H1 (cell line): ENCODE measurements at regions not wholly inside any gene's neighbourhood (a gene's known extent, or its start where the extent isn't known, plus 50 kb on each side); places are given as distances from the start of the nearest gene placed in this dataset.

ENCODE experiments used
- CHD7 ChIP-seq: fragments of 300-600 bp; sonication (generic); IDR thresholded peaks from 2 replicates; pipeline ENCODE4 v1.7.1; 2012; ENCODE audit warnings: low read length, moderate library complexity, mild to moderate bottlenecking, inconsistent platforms; ENCODE audit not compliant: insufficient replicate concordance
- CTBP2 ChIP-seq: IDR thresholded peaks from 2 replicates; pipeline ENCODE4 v1.7.0; 2011; ENCODE audit warnings: borderline replicate concordance, mild to moderate bottlenecking, moderate library complexity, mixed read lengths, low read length; ENCODE audit not compliant: insufficient read depth, insufficient read length
- CTCF ChIP-seq, 3 experiments: IDR thresholded peaks; 1 replicate in 2 of 3; 2 replicates in 1 of 3; pipeline versions ENCODE4 v1.5.1 to v1.6.1; 2011; ENCODE audit warnings: low read length in 3 of 3, mild to moderate bottlenecking in 3 of 3, inconsistent platforms in 2 of 3, low read depth in 1 of 3, moderate library complexity in 1 of 3; ENCODE audit not compliant: insufficient read depth in 1 of 3; ENCODE audit errors: control extremely low read depth in 1 of 3
- SRF ChIP-seq: IDR thresholded peaks from 2 replicates; pipeline ENCODE4 v1.6.1; 2011; ENCODE audit warnings: mild to moderate bottlenecking, low read depth, low read length, moderate library complexity

GRCh38 chr4:102165584-102165983 is 179.7 kb downstream of the SLC39A8 start (continued):
- TF ChIP-seq CHD7 = no peak
- no peak for TF ChIP-seq CTBP2
- TF ChIP-seq CTCF (IDR thresholded peaks at IDR 0.05; ENCODE audit: control extremely low read depth in 1 of 3, insufficient read depth in 1 of 3, low read depth in 1 of 3, low read length in 3 of 3) = peak in 1 of 3 experiments; percentile 18; a peak in 1 of 4 replicates
- TF ChIP-seq SRF = no peak
